ENCODE measurements at regions not wholly inside any gene's neighbourhood (a gene's known extent, or its start where the extent isn't known, plus 50 kb on each side); places are given as distances from the start of the nearest gene placed in this dataset.

- ATAC-seq = no peak
Observed at GRCh38 chr18:44214396-44214795, 466.3 kb upstream of the SETBP1 start.

More at GRCh38 chr18:44214396-44214795, 466.3 kb upstream of the SETBP1 start:
- no peak for TF ChIP-seq EZH2 (IDR thresholded peaks at IDR 0.05)
- no peak for TF ChIP-seq SP1 (IDR thresholded peaks at IDR 0.05; ENCODE audit: low read depth)
- TF ChIP-seq POLR2AphosphoS5 (IDR thresholded peaks at IDR 0.05; ENCODE audit: low read depth, low read length) = no peak
- TF ChIP-seq POLR2A (IDR thresholded peaks at IDR 0.05; ENCODE audit: borderline replicate concordance, extremely low read depth, insufficient read depth, insufficient read length) = no peak
- TF ChIP-seq CTCF (IDR thresholded peaks at IDR 0.05 in 2 of 3, conservative IDR thresholded peaks at IDR 0.05 in 1 of 3; ENCODE audit: borderline replicate concordance in 1 of 3, insufficient read depth in 1 of 3, low read depth in 2 of 3, low read length in 2 of 3) = no peak
- TF ChIP-seq EZH2phosphoT487 (IDR thresholded peaks at IDR 0.05; ENCODE audit: borderline replicate concordance) = no peak
- no peak for TF ChIP-seq ZBTB33 (IDR thresholded peaks at IDR 0.05; ENCODE audit: extremely low read depth, insufficient replicate concordance, low read length)
- ChIA-PET POLR2A (no interaction called here), CTCF (no interaction called here), RAD21 (ENCODE audit: low non-redundant PET in 1 of 2, low total read pairs in 2 of 2, uncharacterized antibody in 2 of 2, unreplicated experiment in 2 of 2) (no interaction called here)
- no peak overlapping the region for H3K9ac ChIP-seq (ENCODE audit: low read length)
- no peaks in the 10 kb centered on the region for H4K20me1 ChIP-seq (ENCODE audit: insufficient read depth)
- no peak overlapping the region for H3K4me3 ChIP-seq (replicated peaks in 1 of 2; ENCODE audit: low read depth in 1 of 2, low read length in 2 of 2)
- H3K9me2 ChIP-seq (ENCODE audit: insufficient read depth) = no peaks in the 10 kb centered on the region
- H3K27me3 ChIP-seq (ENCODE audit: insufficient read depth, low read length) = no peaks in the 10 kb centered on the region
- no peaks in the 10 kb centered on the region for H3K79me2 ChIP-seq (ENCODE audit: insufficient read depth, low read length)
- intact Hi-C loops (cut with micrococcal nuclease) = no loop called here
- no TSS peak for BruUV-seq (replicated peaks)
- H2AFZ ChIP-seq (ENCODE audit: low read depth, low read length, poor library complexity, severe bottlenecking) = no peak overlapping the region
- no peaks in the 10 kb centered on the region for H3K36me3 ChIP-seq (ENCODE audit: control insufficient read depth in 1 of 2, insufficient read depth in 2 of 2, low read length in 2 of 2)
- peaks cover 18 to 25% of the 10 kb centered on the region in 2 experiments; a peak in 2 of 4 replicates for H3K9me3 ChIP-seq (ENCODE audit: control insufficient read depth in 1 of 2, insufficient read depth in 1 of 2, low read depth in 1 of 2, low read length in 2 of 2)
- no peak for DNase-seq (ENCODE audit: low read depth, low spot score)
- no peak overlapping the region for H3K27ac ChIP-seq (ENCODE audit: low read depth, low read length)
- H3K4me1 ChIP-seq (ENCODE audit: control insufficient read depth in 1 of 2, insufficient read depth in 2 of 2, low read length in 2 of 2) = no peaks in the 10 kb centered on the region
- H3K4me2 ChIP-seq (ENCODE audit: low read length) = no peak overlapping the region

Measured in HCT116 (cell line).